ENCODE measurements at regions not wholly inside any gene's neighbourhood (a gene's known extent, or its start where the extent isn't known, plus 50 kb on each side); places are given as distances from the start of the nearest gene placed in this dataset.
A peak's percentile ranks its signal among the peaks of the same experiment; 100 is the strongest.

- 92 to 95% methylated on average over 6 of the region's 6 CpGs for WGBS, 2 donors
- no peaks in the 10 kb centered on the region for H3K27me3 ChIP-seq
- H3K9me3 ChIP-seq: peaks cover 0 to 4% (median 0%) of the 10 kb centered on the region in 4 donors
- no peaks in the 10 kb centered on the region for H3K36me3 ChIP-seq
- TF ChIP-seq, protein P1, sequence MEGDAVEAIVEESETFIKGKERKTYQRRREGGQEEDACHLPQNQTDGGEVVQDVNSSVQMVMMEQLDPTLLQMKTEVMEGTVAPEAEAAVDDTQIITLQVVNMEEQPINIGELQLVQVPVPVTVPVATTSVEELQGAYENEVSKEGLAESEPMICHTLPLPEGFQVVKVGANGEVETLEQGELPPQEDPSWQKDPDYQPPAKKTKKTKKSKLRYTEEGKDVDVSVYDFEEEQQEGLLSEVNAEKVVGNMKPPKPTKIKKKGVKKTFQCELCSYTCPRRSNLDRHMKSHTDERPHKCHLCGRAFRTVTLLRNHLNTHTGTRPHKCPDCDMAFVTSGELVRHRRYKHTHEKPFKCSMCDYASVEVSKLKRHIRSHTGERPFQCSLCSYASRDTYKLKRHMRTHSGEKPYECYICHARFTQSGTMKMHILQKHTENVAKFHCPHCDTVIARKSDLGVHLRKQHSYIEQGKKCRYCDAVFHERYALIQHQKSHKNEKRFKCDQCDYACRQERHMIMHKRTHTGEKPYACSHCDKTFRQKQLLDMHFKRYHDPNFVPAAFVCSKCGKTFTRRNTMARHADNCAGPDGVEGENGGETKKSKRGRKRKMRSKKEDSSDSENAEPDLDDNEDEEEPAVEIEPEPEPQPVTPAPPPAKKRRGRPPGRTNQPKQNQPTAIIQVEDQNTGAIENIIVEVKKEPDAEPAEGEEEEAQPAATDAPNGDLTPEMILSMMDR (IDR thresholded peaks at IDR 0.05): no peak
- TF ChIP-seq EP300 (IDR thresholded peaks at IDR 0.05): no peak
- TF ChIP-seq POLR2A (IDR thresholded peaks at IDR 0.05): no peak
- TF ChIP-seq POLR2AphosphoS5 (IDR thresholded peaks at IDR 0.05): no peak
- DNase-seq (no peak), ATAC-seq (ENCODE audit: low FRiP score in 2 of 2) (no peak)
- no peak overlapping the region for H3K27ac ChIP-seq
- H3K4me3 ChIP-seq: no peak overlapping the region
- H3K4me1 ChIP-seq: peaks cover 23 to 38% (median 33%) of the 10 kb centered on the region in 4 donors
Observed at GRCh38 chr20:23260181-23260840, 90.3 kb upstream of the NXT1 start.

- 81 to 91% methylated on average over 3 of the region's 3 CpGs for WGBS, 2 donors
- ATAC-seq (ENCODE audit: low FRiP score in 2 of 2) (no peak), DNase-seq (no peak)
- peaks cover 23 to 39% (median 33%) of the 10 kb centered on the region in 4 donors for H3K4me1 ChIP-seq
- no peak overlapping the region for H3K4me3 ChIP-seq
- no peak for TF ChIP-seq EP300 (IDR thresholded peaks at IDR 0.05)
- TF ChIP-seq POLR2AphosphoS5 (IDR thresholded peaks at IDR 0.05): no peak
- TF ChIP-seq POLR2A (IDR thresholded peaks at IDR 0.05): no peak
- TF ChIP-seq, protein P1 (IDR thresholded peaks at IDR 0.05): no peak
- H3K27ac ChIP-seq: peak overlapping the region; percentile 20 to 66 (median 53)
- H3K9me3 ChIP-seq: peaks cover 0 to 2% (median 0%) of the 10 kb centered on the region in 4 donors
- H3K36me3 ChIP-seq: no peaks in the 10 kb centered on the region
- H3K27me3 ChIP-seq: no peaks in the 10 kb centered on the region
Observed at GRCh38 chr20:23258747-23259121, 91.9 kb upstream of the NXT1 start.

GRCh38 chr20:23257848-23258746 lies 92.5 kb upstream of the NXT1 start:
- H3K27ac ChIP-seq: peak overlapping the region; percentile 24 to 82 (median 52)
- 53 to 61% methylated on average over 7 to 8 of the region's 8 CpGs for WGBS, 2 donors
- H3K4me3 ChIP-seq: no peak overlapping the region
- peaks cover 23 to 39% (median 33%) of the 10 kb centered on the region in 4 donors for H3K4me1 ChIP-seq
- H3K36me3 ChIP-seq: no peaks in the 10 kb centered on the region
- no peak for DNase-seq
- no peaks in the 10 kb centered on the region for H3K27me3 ChIP-seq
- peak in 1 of 2 donors; percentile 86 for ATAC-seq (ENCODE audit: low FRiP score in 2 of 2)
- no peaks in the 10 kb centered on the region for H3K9me3 ChIP-seq
- peak in 3 of 4 donors; percentile 87 to 95 (median 91) for TF ChIP-seq EP300 (IDR thresholded peaks at IDR 0.05)
- TF ChIP-seq POLR2A (IDR thresholded peaks at IDR 0.05): no peak
- peak; percentile 42 to 92 for TF ChIP-seq POLR2AphosphoS5 (IDR thresholded peaks at IDR 0.05)

DNA sequence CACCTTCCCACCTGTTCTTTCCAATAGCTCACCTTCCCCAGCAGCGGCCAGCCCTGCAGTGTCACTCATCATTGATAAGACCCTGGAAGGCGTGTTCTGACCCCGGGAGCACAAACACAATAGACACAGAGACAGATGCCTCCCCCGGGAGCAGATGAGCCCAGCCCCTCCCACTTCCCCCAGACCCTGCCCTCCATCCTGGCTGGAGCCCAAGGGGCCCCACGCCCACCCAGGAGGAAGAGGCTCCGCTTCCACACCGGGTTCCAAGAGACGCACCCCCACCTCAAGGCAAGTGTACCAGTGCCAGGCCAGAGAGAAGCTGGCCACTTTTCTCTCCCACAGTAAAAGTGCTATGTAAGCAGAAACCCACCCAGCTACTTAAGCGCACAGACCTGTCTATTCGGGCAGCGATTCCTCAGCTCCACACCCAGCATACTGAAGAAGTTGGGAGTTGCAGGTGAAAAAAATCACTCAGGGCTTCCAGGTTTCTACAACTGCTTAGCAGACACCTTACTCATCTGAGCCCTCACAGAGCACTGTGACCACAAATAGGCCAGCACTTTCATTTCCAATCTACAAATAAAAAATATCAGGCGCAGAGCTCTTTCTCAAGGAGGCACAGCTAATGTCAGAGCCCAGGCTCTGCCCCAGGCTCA lies 93.4 kb upstream of the NXT1 start:
- no peak for TF ChIP-seq POLR2A (IDR thresholded peaks at IDR 0.05)
- TF ChIP-seq POLR2AphosphoS5 (IDR thresholded peaks at IDR 0.05): peak in 1 of 2 donors; percentile 20
- Histone ChIP-seq H3K9me3 (no peaks in the 10 kb centered on the region), H3K27ac (peak overlapping the region; percentile 24 to 82 (median 52)), H3K36me3 (no peaks in the 10 kb centered on the region), H3K4me3 (no peak overlapping the region), H3K27me3 (no peaks in the 10 kb centered on the region), H3K4me1 (peaks cover 23 to 39% (median 33%) of the 10 kb centered on the region in 4 donors)
- peak in 1 of 2 donors; percentile 61 for ATAC-seq (ENCODE audit: low FRiP score in 2 of 2)
- DNase-seq: peak in 1 of 2 donors; percentile 31
- WGBS, 2 donors: 46 to 58% methylated on average over 9 to 12 of the region's 12 CpGs

DNA sequence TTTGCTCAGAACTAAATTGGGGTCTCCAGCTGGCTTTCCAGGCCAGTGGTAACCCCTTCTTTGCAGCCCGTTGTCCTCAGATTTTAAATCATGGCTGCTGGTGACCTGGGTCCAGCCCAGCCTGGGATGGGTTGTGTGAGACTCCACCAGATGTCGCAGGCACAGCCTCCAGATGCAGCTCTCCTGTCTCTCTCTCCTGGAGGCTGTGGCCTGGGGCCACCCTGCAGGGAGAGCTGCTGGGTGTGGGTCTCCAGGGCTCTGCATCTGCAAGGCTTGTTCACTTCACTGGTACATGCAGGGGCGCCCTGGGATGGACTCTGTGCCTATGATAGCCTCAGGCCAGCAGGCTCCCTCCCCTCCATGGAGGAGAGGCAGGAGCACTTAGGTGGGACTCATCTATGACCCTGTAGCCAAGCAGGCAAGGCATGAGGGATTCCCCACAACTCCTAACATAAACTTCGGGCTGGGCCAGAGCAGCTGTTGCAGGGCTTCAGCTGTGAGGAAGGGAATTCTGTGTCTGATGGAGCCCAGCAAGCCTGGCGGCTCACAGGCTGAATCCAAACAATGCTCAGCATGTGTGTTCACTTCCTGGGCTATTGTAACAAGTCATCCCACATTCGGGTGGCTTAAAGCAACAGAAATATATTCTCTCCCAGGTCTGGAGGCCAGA lies 94.7 kb upstream of the NXT1 start:
- DNase-seq (peak in 1 of 2 donors; percentile 26), ATAC-seq (ENCODE audit: low FRiP score in 2 of 2) (no peak)
- Histone ChIP-seq H3K36me3 (no peaks in the 10 kb centered on the region), H3K9me3 (no peaks in the 10 kb centered on the region), H3K4me3 (no peak overlapping the region), H3K27me3 (no peaks in the 10 kb centered on the region), H3K27ac (peak overlapping the region in 3 of 4 donors; percentile 24 to 46 (median 28)), H3K4me1 (peaks cover 23 to 39% (median 33%) of the 10 kb centered on the region in 4 donors)
- 54 to 77% methylated on average over 2 to 6 of the region's 6 CpGs for WGBS, 2 donors
- TF ChIP-seq POLR2AphosphoS5 (IDR thresholded peaks at IDR 0.05): no peak
- TF ChIP-seq, protein P1 (IDR thresholded peaks at IDR 0.05): no peak
- no peak for TF ChIP-seq EP300 (IDR thresholded peaks at IDR 0.05)
- no peak for TF ChIP-seq POLR2A (IDR thresholded peaks at IDR 0.05)
